Psoas muscle (tissue), 7 donors: ENCODE measurements at regions not wholly inside any gene's neighbourhood (a gene's known extent, or its start where the extent isn't known, plus 50 kb on each side); places are given as distances from the start of the nearest gene placed in this dataset.

ENCODE experiments used
- ATAC-seq, 4 donors: fragments of 200-7000 bp; cut with Tn5 transposase; one replicate each; pipeline ENCODE4 v1.9.1; 2020; ENCODE audit warnings: moderate library complexity in 3 of 4, mild to moderate bottlenecking in 2 of 4
- DNase-seq, 2 donors: peaks; one replicate each; pipeline ENCODE4 v3.0.0-alpha.2; 2020
- H3K27ac ChIP-seq: fragments of 200-600 bp; one replicate; pipeline ENCODE4 v1.8.0; 2022
- H3K27me3 ChIP-seq, 3 donors: fragments of 200-600 bp in 1 of 3; one replicate each; pipeline versions ENCODE4 v1.6.1 to v1.8.0; 2013 to 2022; ENCODE audit warnings: low read length in 2 of 3, mild to moderate bottlenecking in 2 of 3, moderate library complexity in 1 of 3; ENCODE audit not compliant: insufficient read depth in 3 of 3
- H3K36me3 ChIP-seq, 2 donors: fragments of 200-600 bp in 1 of 2; one replicate each; pipeline versions ENCODE4 v1.6.1 to v1.8.0; 2013 to 2022; ENCODE audit warnings: low read depth in 1 of 2, mild to moderate bottlenecking in 1 of 2, moderate library complexity in 1 of 2; ENCODE audit not compliant: insufficient read depth in 1 of 2
- H3K4me1 ChIP-seq: fragments of 200-600 bp; one replicate; pipeline ENCODE4 v1.8.0; 2022
- H3K4me3 ChIP-seq: fragments of 200-600 bp; one replicate; pipeline ENCODE4 v1.8.0; 2022; ENCODE audit warnings: mild to moderate bottlenecking
- H3K9me3 ChIP-seq: fragments of 200-600 bp; one replicate; pipeline ENCODE4 v1.8.0; 2022
- CTCF ChIP-seq: fragments of 200-600 bp; IDR thresholded peaks from one replicate; pipeline ENCODE4 v1.8.0; 2022; ENCODE audit warnings: antibody characterized with exemption
- WGBS, 3 donors: extraction: QIAGEN DNeasy Blood & Tissue Kit; methylation state at CpG; one replicate each; pipeline versions ENCODE4 v1.1.6 to v1.1.7; 2013; 5-methylcytosine and 5-hydroxymethylcytosine counted together
- intact Hi-C, 2 donors: fragments of 100-400 bp; cut with DNase I; formaldehyde crosslinking; loops; one replicate each; pipeline versions ENCODE4 v1.11.0 to v1.14.2; 2022
- donor health status: healthy with polysubstance abuse.
- donor health status: DM: no; HTN: no; CAD: no; lungs with moderate emphysema.
- donor health status: Bipolar disorder and iron deficiency.
- donor health status: healthy.
- donor health status: DM: yes; HTN: yes; CAD: no.
- donor health status: DM: no; HTN: no; CAD: no.
- donor health status: DM: yes; HTN: yes; CAD: no.

- H3K27ac ChIP-seq = no peak overlapping the region
- intact Hi-C loops = no loop called here
- no peaks in the 10 kb centered on the region for H3K36me3 ChIP-seq
- TF ChIP-seq CTCF = no peak
- ATAC-seq (no peak), DNase-seq (peak in 1 of 2 donors; percentile 37)
- no peaks in the 10 kb centered on the region for H3K9me3 ChIP-seq
- peaks cover 0 to 48% (median 4%) of the 10 kb centered on the region in 3 donors for H3K27me3 ChIP-seq
- no peak overlapping the region for H3K4me3 ChIP-seq
- no peaks in the 10 kb centered on the region for H3K4me1 ChIP-seq
- 16 to 20% (median 17%) methylated on average over 16 of the region's 16 CpGs for WGBS, 3 donors
Observed at GRCh38 chr7:28315565-28316410, 96.5 kb upstream of the CREB5 start.

GRCh38 chr7:28316489-28316888 is 95.8 kb upstream of the CREB5 start:
- ATAC-seq (no peak), DNase-seq (no peak)
- Histone ChIP-seq H3K27me3 (peaks cover 0 to 48% (median 4%) of the 10 kb centered on the region in 3 donors), H3K27ac (no peak overlapping the region), H3K36me3 (no peaks in the 10 kb centered on the region), H3K4me3 (no peak overlapping the region), H3K9me3 (no peaks in the 10 kb centered on the region), H3K4me1 (no peaks in the 10 kb centered on the region)
- WGBS, 3 donors = 44 to 58% (median 51%) methylated on average over 3 of the region's 3 CpGs
- intact Hi-C loops = no loop called here
- TF ChIP-seq CTCF = no peak

- DNase-seq (no peak), ATAC-seq (no peak)
- no peak overlapping the region for H3K27ac ChIP-seq
- H3K36me3 ChIP-seq = no peaks in the 10 kb centered on the region
- whole genome bisulfite sequencing, 3 donors = 75 to 83% (median 80%) methylated on average over 3 of the region's 3 CpGs
- H3K4me1 ChIP-seq = no peaks in the 10 kb centered on the region
- intact Hi-C loops = no loop called here
- peaks cover 0 to 33% (median 2%) of the 10 kb centered on the region in 3 donors for H3K27me3 ChIP-seq
- no peak overlapping the region for H3K4me3 ChIP-seq
- TF ChIP-seq CTCF = no peak
- no peaks in the 10 kb centered on the region for H3K9me3 ChIP-seq
Observed at GRCh38 chr7:28318101-28318762, 94.1 kb upstream of the CREB5 start.

- Histone ChIP-seq H3K27me3 (peaks cover 0 to 9% (median 2%) of the 10 kb centered on the region in 3 donors), H3K4me3 (no peak overlapping the region), H3K4me1 (no peaks in the 10 kb centered on the region), H3K27ac (no peak overlapping the region), H3K36me3 (no peaks in the 10 kb centered on the region), H3K9me3 (no peaks in the 10 kb centered on the region)
- no peak for TF ChIP-seq CTCF
- DNase-seq = no peak
- WGBS, 3 donors = 84 to 86% (median 85%) methylated on average over 7 of the region's 7 CpGs
- intact Hi-C loops = no loop called here
- no peak for ATAC-seq
Observed at GRCh38 chr7:28323833-28324232, 88.5 kb upstream of the CREB5 start.
